NCI-H1092 treated with DMSO at 0.1 percent for 48 hours (cell line): ENCODE measurements at regions not wholly inside any gene's neighbourhood (a gene's known extent, or its start where the extent isn't known, plus 50 kb on each side); places are given as distances from the start of the nearest gene placed in this dataset.
"Not testable (repeated sequence)": the region's sequence is repeated elsewhere in the genome, so short reads cannot be mapped to it uniquely, and the experiment has no call there.

ENCODE experiments used
- DNase-seq: peaks from one replicate; lab custom pipeline; 2025; lab: John Stamatoyannopoulos, UW

DNA sequence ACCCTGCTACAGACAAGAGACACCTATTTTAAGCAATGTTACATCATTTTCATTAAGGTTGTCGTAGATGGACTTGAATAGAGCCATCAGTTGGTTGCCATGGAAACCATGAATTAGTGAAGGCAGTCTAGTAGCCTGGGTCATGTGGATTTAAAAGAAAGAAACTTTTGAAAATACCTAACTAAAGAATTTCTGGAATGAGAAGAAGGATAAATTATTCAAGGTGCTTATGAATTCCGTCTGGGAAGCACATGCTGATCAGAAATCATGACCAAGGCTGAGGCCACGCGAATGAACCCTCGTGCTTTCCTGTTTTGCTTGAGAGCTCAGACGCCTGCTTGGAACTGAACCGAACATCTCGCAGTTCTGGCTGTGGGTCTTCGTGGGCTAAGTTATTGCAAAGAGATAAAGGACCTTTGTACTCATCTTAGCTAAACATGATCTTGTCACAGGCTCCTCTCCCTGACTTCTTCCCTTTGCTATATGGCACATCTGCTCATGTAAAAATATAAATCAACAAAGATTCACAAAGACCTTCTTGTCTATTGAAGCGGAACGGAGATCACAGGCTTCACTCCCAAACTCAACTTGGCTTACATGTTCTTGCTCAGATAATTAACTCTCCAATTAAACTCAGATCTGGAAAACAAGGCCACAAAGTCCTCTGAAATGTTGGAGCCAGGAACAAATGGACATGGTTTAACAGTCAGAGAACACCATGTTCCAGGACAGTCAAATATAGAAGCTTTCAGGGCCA lies 140.2 kb downstream of the NUFIP1 start:
- peak; percentile 5 for DNase-seq

DNA sequence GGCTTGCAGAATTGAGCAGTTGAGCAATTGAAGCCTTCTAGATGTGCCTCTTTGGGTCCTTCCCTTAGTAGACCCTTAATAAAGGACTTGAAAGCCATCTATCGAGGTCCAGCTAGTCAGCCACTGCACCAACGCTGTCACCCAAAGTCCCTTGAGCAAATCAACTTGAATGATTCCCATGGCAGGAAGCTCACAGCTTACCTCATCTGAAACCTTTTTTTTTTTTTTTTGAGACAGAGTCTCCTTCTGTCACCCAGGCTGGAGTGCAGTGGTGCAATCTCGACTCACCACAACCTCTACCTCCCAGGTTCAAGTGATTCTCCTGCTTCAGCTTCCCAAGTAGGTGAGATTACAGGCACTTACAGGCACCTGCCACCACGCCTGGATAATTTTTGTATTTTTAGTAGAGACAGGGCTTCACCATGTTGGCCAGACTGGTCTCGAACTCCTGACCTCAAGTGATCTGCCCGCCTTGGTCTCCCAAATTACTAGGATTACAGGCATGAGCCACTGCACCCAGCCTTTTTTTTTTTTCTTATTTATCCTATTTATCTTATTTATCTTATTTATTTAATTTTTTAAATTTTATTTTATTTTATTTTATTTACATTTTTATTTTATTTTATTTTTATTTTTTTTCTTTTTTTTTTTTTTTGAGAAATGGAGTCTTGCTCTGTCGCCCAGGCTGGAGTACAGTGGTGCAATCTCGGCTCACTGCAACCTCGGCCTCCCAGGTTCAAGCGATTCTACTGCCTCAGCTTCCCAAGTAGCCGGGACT lies 143.8 kb downstream of the NUFIP1 start:
- DNase-seq: not testable (repeated sequence)

GRCh38 chr13:44844786-44845185 lies 144.5 kb downstream of the NUFIP1 start:
- no peak for DNase-seq

- no peak for DNase-seq
These were observed 145.9 kb downstream of the NUFIP1 start for GRCh38 chr13:44843403-44843802.

- no peak for DNase-seq
These were observed 147.1 kb downstream of the NUFIP1 start for GRCh38 chr13:44842158-44842557.

DNA sequence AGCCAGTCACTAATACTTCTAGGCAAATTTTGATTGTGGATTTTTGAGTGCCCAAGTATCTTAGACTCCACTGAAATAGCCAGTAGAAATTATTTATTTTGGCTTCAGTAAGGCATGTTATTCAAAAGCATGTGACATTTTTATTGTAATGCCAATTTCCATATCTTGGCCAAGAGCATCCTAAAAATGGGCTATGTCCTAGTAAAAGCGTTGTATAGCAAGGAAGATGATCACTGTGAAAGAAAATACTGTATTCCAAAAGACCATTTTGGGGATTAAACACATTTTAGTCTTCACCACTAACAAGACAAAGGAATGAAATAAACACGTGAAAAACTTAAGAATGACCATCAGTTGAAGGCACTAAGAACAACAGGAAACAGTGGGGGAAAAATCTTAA lies 149.1 kb downstream of the NUFIP1 start:
- DNase-seq: no peak

- DNase-seq: no peak
These were observed 152.0 kb downstream of the NUFIP1 start for GRCh38 chr13:44837250-44837649.

DNA sequence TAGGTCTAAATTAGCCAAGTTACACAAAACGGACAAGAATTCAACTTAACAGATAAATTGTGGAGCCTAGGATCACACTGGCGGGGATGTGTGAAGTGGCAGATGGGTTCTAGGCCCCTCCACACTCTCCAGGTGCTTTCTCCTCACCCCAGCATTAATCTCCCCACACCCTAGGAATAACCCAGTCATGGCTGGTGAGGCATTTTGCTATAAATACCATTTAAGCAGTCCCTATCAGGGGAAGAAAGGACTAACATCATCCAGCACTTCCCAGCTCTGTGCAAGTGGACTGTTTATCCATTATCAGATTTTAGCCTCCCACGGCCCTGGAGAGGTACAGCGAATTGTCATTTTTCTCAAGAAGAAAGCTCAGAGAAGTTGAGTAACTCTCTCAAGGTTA lies 154.9 kb downstream of the NUFIP1 start:
- DNase-seq: no peak

DNA sequence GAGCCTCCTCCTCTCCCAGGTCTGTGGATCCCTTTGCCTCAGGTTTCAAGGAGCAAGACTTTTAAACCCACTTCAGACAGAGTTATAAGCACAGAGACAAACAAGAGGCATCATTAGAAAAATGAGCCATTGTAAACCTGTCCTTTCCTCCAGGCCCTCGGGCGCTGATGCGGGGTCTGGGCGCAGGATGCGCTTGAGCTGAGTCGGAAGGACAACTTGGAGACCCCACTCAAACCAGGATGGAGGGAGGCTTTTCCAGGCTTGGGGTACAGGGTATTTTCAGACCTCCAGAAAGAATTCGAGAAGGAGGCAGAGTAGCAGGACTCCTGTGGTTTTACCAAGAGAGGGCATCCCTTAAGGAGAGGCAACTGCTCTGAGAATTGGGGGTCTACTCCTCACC lies 155.6 kb downstream of the NUFIP1 start:
- no peak for DNase-seq

- DNase-seq: no peak
These were observed 156.1 kb downstream of the NUFIP1 start for GRCh38 chr13:44833139-44833538.

- DNase-seq: no peak
These were observed 162.5 kb downstream of the NUFIP1 start for GRCh38 chr13:44826591-44827350.

GRCh38 chr13:44825953-44826352 lies 163.3 kb downstream of the NUFIP1 start:
- no peak for DNase-seq

- DNase-seq: not testable (repeated sequence)
These were observed 165.7 kb downstream of the NUFIP1 start for GRCh38 chr13:44823555-44823954.

DNA sequence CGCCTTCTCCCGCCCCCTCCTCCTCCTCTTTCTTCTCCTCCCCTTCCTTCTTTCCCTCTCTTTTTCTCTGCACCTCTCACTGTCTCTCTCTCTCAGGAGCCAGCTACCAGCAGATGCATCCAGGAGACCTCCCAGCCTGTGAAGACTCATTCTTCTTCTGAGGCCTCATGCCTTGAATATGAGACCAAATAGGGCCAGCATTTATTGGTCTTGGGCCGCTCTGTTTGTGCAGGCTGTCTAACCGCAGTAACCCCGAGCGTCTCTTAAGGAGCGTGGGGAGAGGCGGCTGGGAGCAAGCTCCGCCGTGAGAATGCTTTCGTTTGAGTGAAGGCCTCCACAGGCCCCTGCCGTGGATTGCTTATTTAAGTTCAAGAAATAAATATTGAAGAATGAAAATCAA lies 167.0 kb downstream of the NUFIP1 start:
- DNase-seq: no peak

DNA sequence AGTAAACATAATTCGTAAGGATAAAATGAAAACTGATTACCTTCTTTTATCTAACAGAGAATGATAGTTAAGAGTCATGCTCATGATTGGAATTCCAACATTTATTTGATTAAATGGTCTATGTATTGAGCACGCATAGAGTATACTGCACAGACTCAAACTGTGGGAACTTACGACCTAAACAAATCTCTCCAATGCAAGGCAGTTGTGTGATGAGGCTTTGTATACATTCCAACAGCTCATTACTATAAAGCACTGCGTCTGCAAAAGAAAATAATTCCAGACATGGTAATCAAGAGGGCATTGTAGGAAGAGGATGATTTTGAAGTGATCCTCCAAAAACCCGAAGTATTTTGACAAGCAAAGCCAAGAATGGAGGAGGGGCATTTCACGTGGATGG lies 169.5 kb downstream of the NUFIP1 start:
- DNase-seq: no peak

GRCh38 chr13:44819245-44819644 lies 170.0 kb downstream of the NUFIP1 start:
- peak; percentile 10 for DNase-seq

- peak; percentile 24 for DNase-seq
These were observed 170.8 kb downstream of the NUFIP1 start for GRCh38 chr13:44818428-44818827.

- DNase-seq: no peak
These were observed 171.3 kb downstream of the NUFIP1 start for GRCh38 chr13:44818016-44818415.

- no peak for DNase-seq
These were observed 172.1 kb downstream of the NUFIP1 start for GRCh38 chr13:44817131-44817671.

GRCh38 chr13:44816701-44817100 lies 172.6 kb downstream of the NUFIP1 start:
- no peak for DNase-seq

GRCh38 chr13:44815623-44816022 lies 173.6 kb downstream of the NUFIP1 start:
- DNase-seq: no peak

- DNase-seq: no peak
These were observed 174.4 kb downstream of the NUFIP1 start for GRCh38 chr13:44814836-44815235.
